Neural progenitor cell (in vitro differentiated cells): ENCODE measurements at regions not wholly inside any gene's neighbourhood (a gene's known extent, or its start where the extent isn't known, plus 50 kb on each side); places are given as distances from the start of the nearest gene placed in this dataset.

Experiments
- EZH2 ChIP-seq: fragments of 200-600 bp; sonication (generic); IDR thresholded peaks from 2 replicates; pipeline ENCODE4 v1.6.1; 2017; ENCODE audit warnings: antibody characterized with exemption, mild to moderate bottlenecking, moderate library complexity
- EZH2phosphoT487 ChIP-seq: fragments of 200-600 bp; sonication (generic); IDR thresholded peaks from 2 replicates; pipeline ENCODE4 v1.6.1; 2017; ENCODE audit warnings: antibody characterized with exemption
- TF ChIP-seq, protein P1 (sequence below): fragments of 200-600 bp; sonication (generic); IDR thresholded peaks from 2 replicates; pipeline ENCODE4 v1.5.1; 2017; ENCODE audit warnings: antibody characterized with exemption, mild to moderate bottlenecking

DNA sequence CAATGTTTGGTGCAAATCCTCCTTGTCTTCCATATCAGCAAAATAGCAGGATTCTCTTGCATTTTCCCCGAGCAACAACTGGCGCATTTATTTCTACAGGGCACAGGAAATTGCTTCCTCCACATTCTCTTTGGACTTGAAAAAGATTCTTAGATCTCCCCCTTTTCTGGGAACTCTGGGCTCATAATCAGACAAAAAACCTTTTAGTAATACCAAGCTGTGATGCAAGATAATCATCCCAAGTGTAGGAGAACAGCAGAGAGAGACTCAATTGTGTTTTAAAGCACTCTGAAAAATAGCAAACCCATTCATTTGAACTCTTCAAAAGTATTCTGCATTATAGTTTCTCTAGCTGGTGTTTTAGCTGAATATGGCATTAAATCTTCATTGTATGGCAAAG lies 419.6 kb upstream of the NPVF start:
- TF ChIP-seq, protein P1, sequence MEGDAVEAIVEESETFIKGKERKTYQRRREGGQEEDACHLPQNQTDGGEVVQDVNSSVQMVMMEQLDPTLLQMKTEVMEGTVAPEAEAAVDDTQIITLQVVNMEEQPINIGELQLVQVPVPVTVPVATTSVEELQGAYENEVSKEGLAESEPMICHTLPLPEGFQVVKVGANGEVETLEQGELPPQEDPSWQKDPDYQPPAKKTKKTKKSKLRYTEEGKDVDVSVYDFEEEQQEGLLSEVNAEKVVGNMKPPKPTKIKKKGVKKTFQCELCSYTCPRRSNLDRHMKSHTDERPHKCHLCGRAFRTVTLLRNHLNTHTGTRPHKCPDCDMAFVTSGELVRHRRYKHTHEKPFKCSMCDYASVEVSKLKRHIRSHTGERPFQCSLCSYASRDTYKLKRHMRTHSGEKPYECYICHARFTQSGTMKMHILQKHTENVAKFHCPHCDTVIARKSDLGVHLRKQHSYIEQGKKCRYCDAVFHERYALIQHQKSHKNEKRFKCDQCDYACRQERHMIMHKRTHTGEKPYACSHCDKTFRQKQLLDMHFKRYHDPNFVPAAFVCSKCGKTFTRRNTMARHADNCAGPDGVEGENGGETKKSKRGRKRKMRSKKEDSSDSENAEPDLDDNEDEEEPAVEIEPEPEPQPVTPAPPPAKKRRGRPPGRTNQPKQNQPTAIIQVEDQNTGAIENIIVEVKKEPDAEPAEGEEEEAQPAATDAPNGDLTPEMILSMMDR = no peak
- TF ChIP-seq EZH2phosphoT487 (no peak), EZH2 (no peak)
